Astrocyte (in vitro differentiated cells and primary cell): ENCODE measurements at regions not wholly inside any gene's neighbourhood (a gene's known extent, or its start where the extent isn't known, plus 50 kb on each side); places are given as distances from the start of the nearest gene placed in this dataset.

Source experiments
- DNase-seq: peaks from one replicate; pipeline ENCODE4 v3.0.0-alpha.2; 2010; ENCODE audit warnings: low read depth
- FAIRE-seq: peaks from 2 replicates; lab custom pipeline; 2011; peaks lifted over from hg19 to GRCh38; lab: Jason Lieb, UNC
- H2AFZ ChIP-seq: 2 replicates; pipeline ENCODE4 v1.6.0; 2012; ENCODE audit warnings: low read depth, low read length, inconsistent platforms
- H3K27ac ChIP-seq: 2 replicates; pipeline ENCODE4 v1.5.1; 2011; ENCODE audit warnings: low read depth, low read length, inconsistent platforms
- H3K27me3 ChIP-seq: 2 replicates; pipeline ENCODE4 v1.6.0; 2011; ENCODE audit warnings: low read length, inconsistent platforms; ENCODE audit not compliant: insufficient read depth
- H3K36me3 ChIP-seq: 2 replicates; pipeline ENCODE4 v1.5.1; 2011; ENCODE audit warnings: low read length, inconsistent platforms; ENCODE audit not compliant: insufficient read depth
- H3K4me1 ChIP-seq: 2 replicates; pipeline ENCODE4 v1.5.1; 2011; ENCODE audit warnings: low read length, inconsistent platforms; ENCODE audit not compliant: insufficient read depth
- H3K4me2 ChIP-seq: 2 replicates; pipeline ENCODE4 v1.6.0; 2012; ENCODE audit warnings: low read length, inconsistent platforms
- H3K4me3 ChIP-seq: 2 replicates; pipeline ENCODE4 v1.5.1; 2011; ENCODE audit warnings: low read depth, mild to moderate bottlenecking, low read length, inconsistent platforms; ENCODE audit not compliant: insufficient read depth
- H3K79me2 ChIP-seq: 2 replicates; pipeline ENCODE4 v1.6.0; 2012; ENCODE audit warnings: mild to moderate bottlenecking, low read length, inconsistent platforms; ENCODE audit not compliant: insufficient read depth
- H3K9ac ChIP-seq: 2 replicates; pipeline ENCODE4 v1.6.0; 2012; ENCODE audit warnings: mild to moderate bottlenecking, low read length, inconsistent platforms
- H3K9me3 ChIP-seq: 2 replicates; pipeline ENCODE4 v1.5.1; 2012; ENCODE audit warnings: low read depth, mild to moderate bottlenecking, low read length, inconsistent platforms; ENCODE audit not compliant: insufficient read depth
- H4K20me1 ChIP-seq: 2 replicates; pipeline ENCODE4 v1.6.0; 2012; ENCODE audit warnings: low read length, inconsistent platforms; ENCODE audit not compliant: insufficient read depth
- H3K27ac Mint-ChIP-seq: one replicate; pipeline ENCODE4 v1.8.0; 2021; ENCODE audit warnings: mild to moderate bottlenecking, mixed read lengths; ENCODE audit not compliant: unreplicated experiment
- H3K27me3 Mint-ChIP-seq: one replicate; pipeline ENCODE4 v1.8.0; 2021; ENCODE audit warnings: low read depth, mixed read lengths; ENCODE audit not compliant: unreplicated experiment
- H3K36me3 Mint-ChIP-seq: one replicate; pipeline ENCODE4 v1.8.0; 2021; ENCODE audit warnings: low read depth, mixed read lengths; ENCODE audit not compliant: unreplicated experiment
- H3K4me1 Mint-ChIP-seq: one replicate; pipeline ENCODE4 v1.8.0; 2021; ENCODE audit warnings: low read depth, mixed read lengths; ENCODE audit not compliant: unreplicated experiment
- H3K4me3 Mint-ChIP-seq: one replicate; pipeline ENCODE4 v1.8.0; 2021; ENCODE audit warnings: mild to moderate bottlenecking, moderate library complexity, mixed read lengths; ENCODE audit not compliant: unreplicated experiment
- H3K9me3 Mint-ChIP-seq: one replicate; pipeline ENCODE4 v1.8.0; 2021; ENCODE audit warnings: mild to moderate bottlenecking, mixed read lengths; ENCODE audit not compliant: unreplicated experiment
- CTCF ChIP-seq: IDR thresholded peaks from 2 replicates; pipeline ENCODE4 v1.5.1; 2011; ENCODE audit warnings: low read depth, mild to moderate bottlenecking, inconsistent platforms, low read length, moderate library complexity; ENCODE audit not compliant: insufficient read depth
- EZH2 ChIP-seq: IDR thresholded peaks from 2 replicates; pipeline ENCODE4 v1.6.1; 2012; ENCODE audit warnings: mild to moderate bottlenecking, low read length, inconsistent platforms; ENCODE audit not compliant: insufficient read depth

- Histone ChIP-seq H3K9ac (no peak overlapping the region), H2AFZ (no peak overlapping the region), H3K4me3 (no peak overlapping the region), H4K20me1 (no peaks in the 10 kb centered on the region), H3K27me3 (no peaks in the 10 kb centered on the region), H3K36me3 (no peaks in the 10 kb centered on the region), H3K27ac (no peak overlapping the region), H3K4me1 (no peaks in the 10 kb centered on the region), H3K79me2 (no peaks in the 10 kb centered on the region), H3K9me3 (no peaks in the 10 kb centered on the region), H3K4me2 (no peak overlapping the region)
- no peaks in the 10 kb centered on the region for H3K36me3 Mint-ChIP-seq
- no peaks in the 10 kb centered on the region for H3K27me3 Mint-ChIP-seq
- no peak for TF ChIP-seq CTCF
- no peak for TF ChIP-seq EZH2
- H3K9me3 Mint-ChIP-seq, result peaks cover 4% of the 10 kb centered on the region
- peaks cover 5% of the 10 kb centered on the region for H3K4me1 Mint-ChIP-seq
- DNase-seq (no peak), FAIRE-seq (no peak)
- H3K27ac Mint-ChIP-seq, result no peak overlapping the region
- H3K4me3 Mint-ChIP-seq, result no peak overlapping the region
These were observed 90.1 kb downstream of the C3orf38 start for GRCh38 chr3:88239870-88240269.

- H3K4me1 ChIP-seq, result no peaks in the 10 kb centered on the region
- H3K27me3 ChIP-seq, result no peaks in the 10 kb centered on the region
- TF ChIP-seq EZH2 (no peak), CTCF (no peak)
- no peak overlapping the region for H3K27ac ChIP-seq
- Mint-ChIP-seq H3K36me3 (no peaks in the 10 kb centered on the region), H3K9me3 (peaks cover 10% of the 10 kb centered on the region), H3K27ac (no peak overlapping the region), H3K27me3 (no peaks in the 10 kb centered on the region), H3K4me1 (no peaks in the 10 kb centered on the region), H3K4me3 (no peak overlapping the region)
- H3K36me3 ChIP-seq, result no peaks in the 10 kb centered on the region
- no peak overlapping the region for H3K4me3 ChIP-seq
- no peak overlapping the region for H3K4me2 ChIP-seq
- no peak overlapping the region for H2AFZ ChIP-seq
- no peaks in the 10 kb centered on the region for H3K9me3 ChIP-seq
- H4K20me1 ChIP-seq, result no peaks in the 10 kb centered on the region
- FAIRE-seq, result no peak
- H3K9ac ChIP-seq, result no peak overlapping the region
- DNase-seq, result no peak
- no peaks in the 10 kb centered on the region for H3K79me2 ChIP-seq
These were observed 98.9 kb downstream of the C3orf38 start for GRCh38 chr3:88248658-88249057.

GRCh38 chr3:88259045-88259444 is 109.3 kb downstream of the C3orf38 start:
- Mint-ChIP-seq H3K36me3 (no peaks in the 10 kb centered on the region), H3K27me3 (no peaks in the 10 kb centered on the region), H3K9me3 (no peaks in the 10 kb centered on the region), H3K4me1 (no peaks in the 10 kb centered on the region), H3K27ac (no peak overlapping the region), H3K4me3 (no peak overlapping the region)
- no peaks in the 10 kb centered on the region for H3K4me1 ChIP-seq
- no peak overlapping the region for H3K9ac ChIP-seq
- no peak overlapping the region for H3K27ac ChIP-seq
- no peak overlapping the region for H3K4me2 ChIP-seq
- FAIRE-seq (no peak), DNase-seq (no peak)
- H3K9me3 ChIP-seq, result no peaks in the 10 kb centered on the region
- no peaks in the 10 kb centered on the region for H4K20me1 ChIP-seq
- no peaks in the 10 kb centered on the region for H3K27me3 ChIP-seq
- TF ChIP-seq CTCF (no peak), EZH2 (no peak)
- H3K36me3 ChIP-seq, result no peaks in the 10 kb centered on the region
- H3K79me2 ChIP-seq, result no peaks in the 10 kb centered on the region
- H3K4me3 ChIP-seq, result no peak overlapping the region
- no peak overlapping the region for H2AFZ ChIP-seq
